HG03095 (cell line): ENCODE measurements at regions not wholly inside any gene's neighbourhood (a gene's known extent, or its start where the extent isn't known, plus 50 kb on each side); places are given as distances from the start of the nearest gene placed in this dataset.
"Not testable (repeated sequence)": the region's sequence is repeated elsewhere in the genome, so short reads cannot be mapped to it uniquely, and the experiment has no call there.

Experiments
- ATAC-seq: cut with Tn5 transposase; IDR thresholded peaks from one replicate; pipeline ENCODE4 v1.9.1; 2021; ENCODE audit warnings: moderate library complexity; ENCODE audit not compliant: unreplicated experiment

- ATAC-seq: no peak
These were observed 601.4 kb upstream of the ACTRT1 start for GRCh38 chrX:128653524-128654060.

- ATAC-seq: no peak
These were observed 598.1 kb upstream of the ACTRT1 start for GRCh38 chrX:128650326-128650725.

GRCh38 chrX:128634754-128635153 is 582.6 kb upstream of the ACTRT1 start:
- no peak for ATAC-seq

- no peak for ATAC-seq
These were observed 571.2 kb upstream of the ACTRT1 start for GRCh38 chrX:128623361-128623760.

- no peak for ATAC-seq
These were observed 570.1 kb upstream of the ACTRT1 start for GRCh38 chrX:128622296-128622695.

GRCh38 chrX:128619490-128619889 is 567.3 kb upstream of the ACTRT1 start:
- ATAC-seq: no peak

GRCh38 chrX:128616933-128617332 is 564.7 kb upstream of the ACTRT1 start:
- no peak for ATAC-seq

GRCh38 chrX:128606817-128607216 is 554.6 kb upstream of the ACTRT1 start:
- ATAC-seq: not testable (repeated sequence)

- not testable (repeated sequence) for ATAC-seq
These were observed 554.2 kb upstream of the ACTRT1 start for GRCh38 chrX:128606357-128606756.

- no peak for ATAC-seq
These were observed 549.5 kb upstream of the ACTRT1 start for GRCh38 chrX:128601706-128602105.

- no peak for ATAC-seq
These were observed 547.4 kb upstream of the ACTRT1 start for GRCh38 chrX:128599632-128600031.

- no peak for ATAC-seq
These were observed 529.8 kb upstream of the ACTRT1 start for GRCh38 chrX:128582036-128582435.

GRCh38 chrX:128581615-128582014 is 529.4 kb upstream of the ACTRT1 start:
- ATAC-seq: no peak

GRCh38 chrX:128543114-128543513 is 490.9 kb upstream of the ACTRT1 start:
- no peak for ATAC-seq

- ATAC-seq: no peak
These were observed 466.3 kb upstream of the ACTRT1 start for GRCh38 chrX:128518508-128518907.

- ATAC-seq: no peak
These were observed 465.5 kb upstream of the ACTRT1 start for GRCh38 chrX:128517691-128518090.

GRCh38 chrX:128504496-128504895 is 452.3 kb upstream of the ACTRT1 start:
- no peak for ATAC-seq

- no peak for ATAC-seq
These were observed 411.9 kb upstream of the ACTRT1 start for GRCh38 chrX:128464116-128464515.

GRCh38 chrX:128460835-128461234 is 408.6 kb upstream of the ACTRT1 start:
- no peak for ATAC-seq

GRCh38 chrX:128458888-128459287 is 406.7 kb upstream of the ACTRT1 start:
- ATAC-seq: no peak

- no peak for ATAC-seq
These were observed 405.5 kb upstream of the ACTRT1 start for GRCh38 chrX:128457674-128458073.

GRCh38 chrX:128439159-128439558 is 387.0 kb upstream of the ACTRT1 start:
- ATAC-seq: no peak

GRCh38 chrX:128438082-128438481 is 385.9 kb upstream of the ACTRT1 start:
- ATAC-seq: no peak
